Fibroblast of skin of back (primary cell): ENCODE measurements at regions not wholly inside any gene's neighbourhood (a gene's known extent, or its start where the extent isn't known, plus 50 kb on each side); places are given as distances from the start of the nearest gene placed in this dataset.
A peak's percentile ranks its signal among the peaks of the same experiment; 100 is the strongest.

Experiments
- DNase-seq: peaks from one replicate; pipeline ENCODE4 v3.0.0-alpha.2; 2013

- DNase-seq: no peak
Observed at GRCh38 chr2:19232312-19232711, 126.1 kb downstream of the OSR1 start.

DNA sequence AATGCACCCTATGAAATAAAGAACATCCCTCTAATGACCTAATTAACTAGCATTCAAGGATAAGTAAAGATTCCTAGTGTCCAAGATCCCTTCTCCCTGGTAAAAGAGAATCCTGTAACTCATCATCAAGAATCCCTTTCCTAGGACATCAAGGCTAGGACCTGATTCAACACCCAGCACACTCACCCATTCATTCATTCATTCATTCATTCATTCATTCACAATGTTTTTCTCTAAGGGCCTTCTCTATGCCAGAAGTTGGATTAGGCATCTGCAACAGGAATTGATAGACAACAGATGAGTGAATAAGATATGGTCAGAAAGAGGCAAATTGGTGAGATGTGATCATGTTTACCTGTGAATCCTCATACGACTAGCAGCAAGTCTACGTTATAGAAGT lies 126.8 kb downstream of the OSR1 start:
- DNase-seq: no peak

GRCh38 chr2:19230626-19231025 lies 127.8 kb downstream of the OSR1 start:
- no peak for DNase-seq

- no peak for DNase-seq
Observed at GRCh38 chr2:19228715-19229114, 129.7 kb downstream of the OSR1 start.

DNA sequence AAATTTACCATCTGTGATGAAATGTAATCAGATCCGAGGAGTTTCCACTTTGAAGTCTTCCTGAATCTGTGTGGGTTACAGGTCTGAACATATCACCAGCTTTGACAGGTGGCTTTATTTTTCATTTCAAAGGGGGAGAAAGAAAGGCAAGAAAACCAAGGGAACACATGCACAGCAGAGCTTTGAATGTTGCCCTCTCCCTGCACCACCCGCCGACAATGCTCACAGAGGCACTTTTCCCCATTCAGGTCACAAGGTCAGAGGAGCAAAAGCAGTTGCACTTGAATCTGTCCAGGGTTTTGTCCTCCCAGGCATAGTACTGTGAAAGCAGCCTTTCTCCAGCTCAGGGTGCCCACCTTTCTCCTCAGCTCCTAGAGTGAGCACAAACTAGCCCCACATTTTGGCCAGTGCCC lies 130.2 kb downstream of the OSR1 start:
- DNase-seq: no peak

DNA sequence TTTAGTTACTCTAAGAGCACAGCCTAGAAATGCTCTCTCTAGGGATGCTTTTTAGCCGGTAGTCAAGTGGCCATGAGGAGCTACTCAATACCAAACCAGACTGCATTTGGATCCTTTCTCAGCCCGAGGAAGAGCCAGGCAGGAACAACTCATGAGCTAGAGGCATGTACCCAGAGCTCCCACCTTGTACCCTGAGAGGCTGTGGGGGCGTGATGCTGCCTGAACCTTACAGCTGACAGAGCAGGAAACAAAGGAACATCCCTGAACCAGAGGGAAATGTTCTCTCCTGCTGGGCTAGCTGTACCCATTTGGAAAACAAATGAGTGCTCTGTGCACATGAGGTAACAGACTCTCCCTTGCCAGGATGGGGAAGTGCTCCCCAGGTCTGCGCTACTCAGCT lies 131.6 kb downstream of the OSR1 start:
- no peak for DNase-seq

DNA sequence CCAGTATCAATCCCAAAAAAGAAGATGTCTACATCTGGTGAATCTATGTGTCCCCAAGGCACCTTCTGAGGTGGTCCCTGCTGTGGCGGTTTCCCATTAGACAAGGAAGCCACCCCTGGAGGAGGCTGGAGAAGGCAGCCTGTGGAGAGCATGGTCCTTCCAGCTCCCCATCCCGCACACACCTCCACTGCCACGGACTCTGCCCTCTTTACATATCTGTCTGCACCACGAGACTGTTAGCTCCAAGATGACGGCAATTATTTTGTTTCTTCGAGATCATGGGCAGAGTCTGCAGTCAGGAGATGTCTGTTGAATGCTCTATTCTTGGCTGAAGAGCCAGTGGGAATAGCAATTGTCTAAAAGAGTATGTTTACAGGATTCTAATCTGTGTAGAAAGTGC lies 132.0 kb downstream of the OSR1 start:
- DNase-seq: no peak

GRCh38 chr2:19225931-19226330 lies 132.5 kb downstream of the OSR1 start:
- no peak for DNase-seq

DNA sequence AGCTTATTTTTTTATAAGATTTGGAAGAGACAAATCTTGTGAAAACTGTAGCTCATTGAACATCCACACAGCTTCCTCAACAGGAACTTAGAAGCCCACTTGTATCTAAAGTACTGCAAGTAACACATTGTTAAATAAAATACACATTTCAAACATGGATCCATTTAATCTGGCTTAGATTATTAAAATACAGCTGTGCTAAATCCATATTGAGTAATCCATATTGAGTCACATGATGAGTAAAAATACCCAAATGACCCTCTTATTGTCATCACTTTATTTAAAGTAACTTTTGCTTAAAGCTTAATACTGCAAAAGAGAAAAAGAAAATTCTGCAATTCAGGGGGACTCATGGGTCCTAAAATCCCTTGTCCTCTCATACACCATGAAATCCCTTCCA lies 133.3 kb downstream of the OSR1 start:
- no peak for DNase-seq

- DNase-seq: no peak
Observed at GRCh38 chr2:19224486-19224885, 133.9 kb downstream of the OSR1 start.

GRCh38 chr2:19224011-19224410 lies 134.4 kb downstream of the OSR1 start:
- no peak for DNase-seq

GRCh38 chr2:19219060-19219459 lies 139.4 kb downstream of the OSR1 start:
- DNase-seq: no peak

GRCh38 chr2:19218166-19218565 lies 140.3 kb downstream of the OSR1 start:
- DNase-seq: no peak

GRCh38 chr2:19216676-19217602 lies 141.5 kb downstream of the OSR1 start:
- peak; percentile 17 for DNase-seq

GRCh38 chr2:19216238-19216637 lies 142.2 kb downstream of the OSR1 start:
- no peak for DNase-seq

DNA sequence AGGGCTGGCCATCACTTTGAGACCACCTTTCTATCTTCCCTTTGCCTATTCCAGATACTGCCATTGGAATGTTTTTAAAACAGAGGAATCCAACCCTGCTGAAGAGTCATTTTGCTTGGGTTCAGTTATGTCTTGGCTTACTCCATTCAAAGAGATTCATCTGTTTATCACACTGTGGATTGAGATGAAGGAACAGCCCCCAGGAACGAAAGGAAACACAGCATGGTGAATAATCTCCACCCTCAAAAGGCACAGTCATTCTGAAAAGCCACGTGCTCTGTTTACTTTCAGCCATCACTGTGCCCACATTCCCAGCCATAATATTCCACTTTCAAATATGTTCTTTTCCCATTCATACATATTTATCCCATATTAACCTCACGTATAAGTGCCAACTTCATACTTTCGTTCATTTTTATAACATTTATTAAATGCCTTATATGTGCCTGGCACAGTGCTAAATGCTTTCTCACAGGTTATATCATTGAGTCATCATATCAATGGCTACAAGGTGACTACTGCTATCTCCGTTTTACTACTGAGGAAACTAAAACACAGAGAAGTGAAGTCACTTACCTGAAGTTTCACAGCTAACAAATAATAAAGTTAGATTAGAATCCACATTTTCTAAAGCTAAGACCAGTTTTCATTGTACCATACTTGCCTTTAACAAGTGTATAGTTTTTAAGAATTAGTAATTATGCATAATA lies 143.6 kb downstream of the OSR1 start:
- DNase-seq: peak; percentile 54

DNA sequence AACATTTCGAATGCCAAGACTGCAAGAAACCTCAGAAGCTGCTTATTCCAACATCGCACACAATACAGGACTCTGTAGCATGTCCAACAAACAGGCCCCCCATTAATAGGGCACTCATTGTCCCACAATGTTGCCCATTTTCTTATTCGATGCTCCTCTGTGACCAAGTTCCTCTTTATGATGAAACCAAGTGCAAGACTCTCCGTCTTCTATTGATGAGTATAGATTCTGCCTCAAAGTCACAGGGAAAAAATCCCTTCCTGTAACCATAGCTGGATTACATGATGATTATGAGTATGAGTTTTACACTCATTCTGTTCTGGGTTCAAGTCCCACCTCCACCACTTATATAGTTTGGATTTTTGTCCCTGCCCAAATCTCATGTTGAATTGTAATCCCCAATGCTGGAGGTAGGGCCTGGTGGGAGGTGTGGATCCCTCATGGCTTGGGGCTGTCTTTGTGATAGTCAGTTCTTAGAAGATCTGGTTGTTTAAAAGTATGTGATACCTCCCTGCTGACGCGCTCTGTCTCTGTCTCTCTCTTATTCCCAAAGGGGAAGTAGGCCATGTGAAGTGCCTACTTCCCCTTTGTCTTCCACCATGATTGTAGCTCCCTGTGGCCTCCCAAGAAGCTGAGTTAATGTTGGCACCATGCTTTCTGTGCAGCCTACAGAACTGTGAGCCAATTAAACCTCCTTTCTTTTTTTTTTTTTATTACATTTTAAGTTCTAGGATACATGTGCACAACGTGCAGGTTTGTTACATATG lies 148.7 kb downstream of the OSR1 start:
- DNase-seq: no peak

DNA sequence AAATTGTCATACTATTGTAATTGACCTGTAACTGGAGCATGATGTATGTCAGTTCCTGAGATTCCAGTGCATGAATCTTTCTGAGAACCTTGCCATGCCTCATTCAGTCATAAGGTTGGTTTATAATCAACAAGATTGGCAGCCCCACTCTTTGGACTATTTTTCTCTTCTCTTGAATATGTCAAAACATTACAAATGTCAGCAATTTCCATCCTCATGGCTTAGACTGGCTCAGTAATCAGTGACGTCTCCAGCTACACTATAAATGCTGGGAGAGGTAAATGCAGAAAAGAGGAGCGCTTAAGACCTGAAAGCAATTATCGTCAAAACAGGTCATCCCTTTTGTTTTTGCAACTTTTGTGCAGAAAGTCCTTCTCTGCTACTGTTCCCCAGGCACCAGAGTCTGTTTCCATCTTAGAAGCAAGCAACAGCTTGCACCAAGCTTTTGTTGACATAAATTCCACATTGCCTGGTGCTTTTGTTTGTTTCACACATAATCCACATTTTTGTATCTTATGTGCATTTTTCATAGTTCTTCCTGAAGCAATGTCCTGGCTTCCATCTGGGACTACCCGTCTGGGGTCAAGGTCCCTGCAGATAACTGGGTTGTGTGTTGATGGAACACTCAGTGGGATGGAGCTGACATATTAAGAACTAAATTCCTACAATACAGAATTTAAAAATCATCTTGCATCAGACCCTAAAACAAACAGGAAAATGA lies 149.8 kb downstream of the OSR1 start:
- DNase-seq: no peak

DNA sequence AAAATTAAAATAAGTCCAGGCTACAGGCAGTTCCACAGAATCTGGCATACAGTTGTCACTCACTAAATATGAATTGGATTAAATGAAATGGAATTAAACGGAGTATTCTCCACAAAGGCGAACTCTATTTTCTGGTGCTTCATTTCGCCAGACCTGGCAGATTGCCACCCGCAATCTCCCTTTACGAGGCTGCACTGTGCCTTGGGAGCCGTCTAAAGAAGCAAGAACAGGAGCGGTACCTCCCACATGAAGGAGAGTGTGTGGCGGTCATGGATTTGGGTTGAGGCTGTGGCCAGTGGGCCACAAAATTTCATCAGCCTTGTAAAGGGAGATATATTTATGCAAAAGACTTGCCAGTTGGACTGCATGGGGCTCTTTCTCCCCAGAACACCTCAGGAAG lies 151.0 kb downstream of the OSR1 start:
- no peak for DNase-seq

DNA sequence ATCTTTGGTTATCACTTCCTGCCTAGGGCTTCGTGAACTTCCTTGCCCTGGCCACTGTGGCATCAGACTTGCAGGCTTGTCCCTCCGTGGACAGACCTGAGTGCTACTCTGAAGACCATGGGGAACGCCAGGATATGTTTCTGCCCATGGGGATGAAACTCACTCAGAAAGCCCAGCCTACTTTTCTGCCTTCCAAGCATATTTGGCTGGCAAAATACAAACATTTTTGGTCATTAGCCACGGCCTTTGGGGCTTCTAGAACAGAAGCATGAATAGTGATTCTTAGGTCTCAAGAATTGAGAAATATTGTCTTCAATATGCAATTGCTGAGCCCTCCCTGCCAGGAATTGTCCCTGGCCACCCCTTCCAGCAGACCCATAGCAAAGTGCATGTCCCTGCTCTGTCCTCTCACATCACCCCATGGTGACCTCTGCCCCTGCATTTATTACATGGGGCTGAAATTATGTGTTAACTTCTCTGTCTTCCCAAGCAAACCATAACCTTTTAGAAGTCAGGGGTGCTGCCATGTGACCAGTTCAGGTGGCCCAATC lies 152.4 kb downstream of the OSR1 start:
- DNase-seq: no peak

DNA sequence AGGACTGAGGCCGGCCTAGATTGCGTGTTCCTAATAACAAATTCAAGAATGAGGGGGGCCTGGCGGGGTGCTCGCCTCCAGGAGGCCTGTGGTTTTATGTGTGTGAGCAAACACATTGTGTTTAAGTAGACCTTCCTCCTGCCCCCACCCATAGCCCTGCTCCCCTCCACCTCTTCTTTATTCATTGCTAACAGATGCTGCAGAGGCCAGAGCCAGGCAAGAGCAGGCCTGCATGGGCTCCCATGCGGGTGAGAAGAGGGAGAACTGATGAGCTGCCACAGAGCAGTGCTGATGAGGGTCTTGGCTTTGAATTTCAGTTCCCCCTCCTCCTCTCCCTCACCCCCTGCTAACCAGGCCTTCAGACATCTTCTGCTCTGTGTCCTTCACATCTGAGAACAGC lies 154.6 kb downstream of the OSR1 start:
- peak; percentile 22 for DNase-seq

DNA sequence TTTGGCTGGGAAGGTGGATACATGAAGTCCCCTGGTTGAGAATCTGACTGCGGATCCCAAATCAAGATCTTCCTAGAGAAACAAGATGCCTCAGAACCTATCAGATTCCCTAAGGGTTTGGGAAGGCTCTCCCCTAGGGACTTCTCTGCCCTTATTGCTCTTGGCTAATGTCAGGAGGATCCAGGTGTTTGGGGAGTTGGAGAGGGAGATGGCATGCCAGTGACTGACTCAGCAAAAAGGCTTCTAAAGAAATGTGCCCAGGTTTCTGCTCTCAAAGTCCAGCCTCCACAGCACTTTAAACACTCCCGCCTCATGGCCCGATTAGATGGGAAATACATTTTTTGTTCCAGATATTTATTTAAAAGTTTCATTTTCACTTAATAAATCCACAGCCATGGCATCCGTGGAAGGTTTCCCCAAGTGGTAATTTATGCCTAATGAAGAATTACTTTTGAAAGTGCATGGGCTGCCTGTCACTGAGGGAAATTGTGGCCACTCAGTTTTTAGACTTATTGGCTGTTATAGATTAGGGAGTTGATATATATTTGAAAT lies 156.4 kb downstream of the OSR1 start:
- no peak for DNase-seq
